PC-9 (cell line): ENCODE measurements at regions not wholly inside any gene's neighbourhood (a gene's known extent, or its start where the extent isn't known, plus 50 kb on each side); places are given as distances from the start of the nearest gene placed in this dataset.

Experiments
- BruUV-seq: library from RNA; stranded (reverse); fragments of 400-500 nt; replicated peaks from 2 replicates; lab custom pipeline; 2021; lab: Mats Ljungman, UMichigan
- CTCF ChIA-PET: fragments of 300-600 bp; sonication (Branson Sonifier 250); formaldehyde crosslinking; loops from one replicate; lab custom pipeline; 2022; ENCODE audit warnings: antibody characterized with exemption; lab: Charles Lee
- POLR2A ChIA-PET: fragments of 300-600 bp; sonication (Branson Sonifier 250); formaldehyde crosslinking; loops from one replicate; lab custom pipeline; 2022; ENCODE audit warnings: antibody characterized with exemption; ENCODE audit not compliant: unreplicated experiment; lab: Charles Lee
- DNase-seq, 2 experiments: peaks; one replicate each; pipeline versions ENCODE4 v3.0.0 to v3.0.0-alpha.2; 2015 to 2022; ENCODE audit warnings: mixed read lengths in 1 of 2
- H2AFZ ChIP-seq: fragments of 200-600 bp; sonication (generic); 2 replicates; pipeline ENCODE4 v1.8.1; 2017; ENCODE audit warnings: antibody characterized with exemption
- H3F3A ChIP-seq: fragments of 200-600 bp; sonication (generic); 2 replicates; pipeline ENCODE4 v1.8.1; 2017; ENCODE audit warnings: antibody characterized with exemption, mild to moderate bottlenecking, low read depth; ENCODE audit not compliant: insufficient read depth
- H3K27ac ChIP-seq: fragments of 200-600 bp; sonication (generic); 2 replicates; pipeline ENCODE4 v1.6.1; 2016; ENCODE audit warnings: mixed run types
- H3K27me3 ChIP-seq: fragments of 200-600 bp; sonication (generic); 2 replicates; pipeline ENCODE4 v1.6.1; 2016; ENCODE audit warnings: low read depth, mixed run types; ENCODE audit not compliant: insufficient read depth
- H3K36me3 ChIP-seq: fragments of 200-600 bp; sonication (generic); 2 replicates; pipeline ENCODE4 v1.6.1; 2016; ENCODE audit warnings: low read depth, mixed run types
- H3K4me1 ChIP-seq: fragments of 200-600 bp; sonication (generic); replicated peaks from 2 replicates; pipeline ENCODE4 v1.6.1; 2016; ENCODE audit warnings: mixed run types; ENCODE audit not compliant: insufficient read depth
- H3K4me2 ChIP-seq: fragments of 200-600 bp; sonication (generic); 2 replicates; pipeline ENCODE4 v1.6.1; 2017; ENCODE audit warnings: mixed run types
- H3K4me3 ChIP-seq: fragments of 200-600 bp; sonication (generic); 2 replicates; pipeline ENCODE4 v1.6.1; 2016; ENCODE audit warnings: mixed run types
- H3K79me2 ChIP-seq: fragments of 200-600 bp; sonication (generic); 2 replicates; pipeline ENCODE4 v1.6.1; 2017; ENCODE audit warnings: low read depth, mixed run types
- H3K9me2 ChIP-seq: fragments of 200-600 bp; sonication (generic); 2 replicates; pipeline ENCODE4 v1.8.1; 2017; ENCODE audit warnings: mild to moderate bottlenecking; ENCODE audit not compliant: insufficient read depth
- H3K9me3 ChIP-seq: fragments of 200-600 bp; sonication (generic); 2 replicates; pipeline ENCODE4 v1.8.1; 2016; ENCODE audit warnings: low read depth; ENCODE audit not compliant: insufficient read depth
- H4K20me1 ChIP-seq: fragments of 200-600 bp; sonication (generic); 2 replicates; pipeline ENCODE4 v1.8.1; 2017; ENCODE audit not compliant: insufficient read depth
- EZH2 ChIP-seq: fragments of 200-600 bp; sonication (generic); IDR thresholded peaks from 2 replicates; pipeline ENCODE4 v1.8.0; 2017; ENCODE audit warnings: antibody characterized with exemption, low read depth
- intact Hi-C: fragments of 100-400 bp; cut with micrococcal nuclease; formaldehyde crosslinking; loops from one replicate; pipeline ENCODE4 v1.10.0; 2022; ENCODE audit not compliant: unreplicated experiment
- TF ChIP-seq, protein P1 (sequence below): fragments of 200-600 bp; sonication (generic); conservative IDR thresholded peaks from 2 replicates; pipeline ENCODE4 v1.6.1; 2017; ENCODE audit warnings: mixed run types, antibody characterized with exemption, mild to moderate bottlenecking, moderate library complexity

DNA sequence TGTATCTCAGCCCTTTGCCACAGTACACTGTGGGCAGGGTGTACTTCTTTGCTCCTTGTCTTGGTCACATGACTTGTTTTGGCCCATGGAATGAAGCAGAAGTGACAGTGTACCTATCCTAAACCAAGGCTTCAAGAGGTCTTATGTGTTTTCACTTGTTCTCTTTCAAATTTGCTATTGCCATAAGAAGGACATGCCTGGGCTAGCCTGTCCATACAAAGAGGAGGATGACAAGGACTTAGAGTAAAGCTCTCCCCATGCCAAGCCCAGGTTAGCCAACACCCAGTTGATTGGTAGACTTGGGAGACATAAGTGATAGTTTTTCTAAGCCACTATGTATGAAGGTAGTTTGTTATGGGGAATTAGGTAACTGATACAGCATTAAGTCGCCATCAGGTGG is 141.1 kb upstream of the MID1 start:
- no TSS peak for BruUV-seq
- Histone ChIP-seq H3K79me2 (no peaks in the 10 kb centered on the region), H3K4me1 (no peaks in the 10 kb centered on the region), H4K20me1 (no peaks in the 10 kb centered on the region), H2AFZ (no peak overlapping the region), H3F3A (no peaks in the 10 kb centered on the region), H3K27ac (no peak overlapping the region), H3K4me2 (no peak overlapping the region), H3K9me3 (no peaks in the 10 kb centered on the region), H3K4me3 (no peak overlapping the region), H3K36me3 (no peaks in the 10 kb centered on the region), H3K9me2 (no peaks in the 10 kb centered on the region), H3K27me3 (no peaks in the 10 kb centered on the region)
- no peak for DNase-seq
- intact Hi-C loops: no loop called here
- no peak for TF ChIP-seq EZH2
- TF ChIP-seq, protein P1, sequence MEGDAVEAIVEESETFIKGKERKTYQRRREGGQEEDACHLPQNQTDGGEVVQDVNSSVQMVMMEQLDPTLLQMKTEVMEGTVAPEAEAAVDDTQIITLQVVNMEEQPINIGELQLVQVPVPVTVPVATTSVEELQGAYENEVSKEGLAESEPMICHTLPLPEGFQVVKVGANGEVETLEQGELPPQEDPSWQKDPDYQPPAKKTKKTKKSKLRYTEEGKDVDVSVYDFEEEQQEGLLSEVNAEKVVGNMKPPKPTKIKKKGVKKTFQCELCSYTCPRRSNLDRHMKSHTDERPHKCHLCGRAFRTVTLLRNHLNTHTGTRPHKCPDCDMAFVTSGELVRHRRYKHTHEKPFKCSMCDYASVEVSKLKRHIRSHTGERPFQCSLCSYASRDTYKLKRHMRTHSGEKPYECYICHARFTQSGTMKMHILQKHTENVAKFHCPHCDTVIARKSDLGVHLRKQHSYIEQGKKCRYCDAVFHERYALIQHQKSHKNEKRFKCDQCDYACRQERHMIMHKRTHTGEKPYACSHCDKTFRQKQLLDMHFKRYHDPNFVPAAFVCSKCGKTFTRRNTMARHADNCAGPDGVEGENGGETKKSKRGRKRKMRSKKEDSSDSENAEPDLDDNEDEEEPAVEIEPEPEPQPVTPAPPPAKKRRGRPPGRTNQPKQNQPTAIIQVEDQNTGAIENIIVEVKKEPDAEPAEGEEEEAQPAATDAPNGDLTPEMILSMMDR: no peak
- POLR2A ChIA-PET: no interaction called here
- CTCF ChIA-PET: no interaction called here

DNA sequence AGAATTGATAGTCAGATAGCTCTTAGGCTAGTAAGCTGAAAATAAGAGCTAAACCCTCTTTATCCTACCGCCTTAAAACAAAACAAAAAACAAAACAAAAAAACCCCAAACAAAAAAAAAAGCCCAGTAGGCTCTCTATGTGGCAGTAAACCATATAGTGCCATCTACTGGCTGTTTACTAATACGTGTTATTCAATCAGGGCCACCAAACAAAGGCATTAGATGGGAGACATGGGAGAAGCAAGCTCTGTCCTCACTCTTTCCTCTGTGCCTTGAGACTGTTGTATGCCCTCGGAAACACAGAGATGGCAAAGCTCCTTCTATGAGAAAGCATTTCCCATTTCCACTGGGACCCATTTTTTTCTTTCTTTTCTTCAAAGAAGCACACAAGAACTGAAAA is 148.8 kb upstream of the MID1 start:
- no peaks in the 10 kb centered on the region for H3K27me3 ChIP-seq
- POLR2A ChIA-PET: no interaction called here
- H3F3A ChIP-seq: no peaks in the 10 kb centered on the region
- H4K20me1 ChIP-seq: no peaks in the 10 kb centered on the region
- intact Hi-C loops: loop anchor here (2.0 to 5.0 kb wide), 2 partner anchors 46 to 577 kb away; no protein-coding TSS in a partner anchor
- no peak for TF ChIP-seq EZH2
- TF ChIP-seq, protein P1: peak; percentile 60
- H2AFZ ChIP-seq: no peak overlapping the region
- H3K4me2 ChIP-seq: no peak overlapping the region
- no peak overlapping the region for H3K27ac ChIP-seq
- DNase-seq: no peak
- H3K4me3 ChIP-seq: no peak overlapping the region
- H3K9me3 ChIP-seq: no peaks in the 10 kb centered on the region
- BruUV-seq: no TSS peak
- CTCF ChIA-PET: interaction anchor here (0.6 kb wide), 2 partner anchors 50 to 1303 kb away, joined by 3 to 5 read pairs; no protein-coding TSS in a partner anchor
- no peaks in the 10 kb centered on the region for H3K4me1 ChIP-seq
- H3K36me3 ChIP-seq: no peaks in the 10 kb centered on the region
- H3K9me2 ChIP-seq: no peaks in the 10 kb centered on the region
- no peaks in the 10 kb centered on the region for H3K79me2 ChIP-seq

DNA sequence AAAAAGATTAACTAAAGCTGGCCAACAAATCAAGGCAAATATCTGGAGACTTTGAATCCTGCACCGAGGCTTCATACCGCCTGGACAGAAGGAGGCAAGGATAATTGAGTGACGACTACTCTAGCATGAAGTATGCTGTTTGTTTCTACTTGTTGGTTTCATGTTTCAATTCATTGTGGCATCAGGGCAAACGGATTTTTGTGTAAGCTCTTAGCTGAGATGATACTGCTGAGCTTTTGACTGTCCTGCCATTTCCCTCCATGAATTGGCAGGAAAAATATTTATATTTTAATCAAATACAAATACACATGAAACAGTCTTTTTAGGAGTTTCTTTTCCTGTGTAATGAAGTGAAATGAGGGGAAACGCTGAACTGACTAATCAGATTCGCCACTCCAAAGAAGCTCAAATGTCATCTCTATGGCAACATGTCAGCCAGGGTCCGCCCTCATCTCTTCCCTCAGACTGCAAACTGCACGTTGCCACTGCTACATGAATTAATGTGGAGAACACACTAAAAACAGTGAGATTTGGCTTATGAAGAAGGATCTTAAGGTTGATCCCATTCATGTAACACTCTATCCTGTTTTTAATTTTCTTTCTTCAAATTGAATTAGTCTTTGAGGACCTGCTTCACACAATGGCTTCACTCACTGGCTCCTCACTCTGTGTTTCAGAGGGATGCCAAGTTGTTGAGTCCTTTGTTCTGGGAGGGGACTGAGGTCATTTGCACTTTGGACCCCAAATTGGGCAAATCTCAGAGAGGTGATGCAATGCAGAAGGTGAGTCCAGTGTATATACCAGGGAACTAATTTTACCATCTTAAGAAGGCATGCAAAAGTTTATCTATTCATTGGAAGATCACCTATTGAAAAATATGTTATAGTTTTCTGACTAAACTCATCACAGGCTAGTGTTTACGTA is 149.6 kb upstream of the MID1 start:
- Histone ChIP-seq H3K4me1 (no peaks in the 10 kb centered on the region), H2AFZ (no peak overlapping the region), H3K4me2 (no peak overlapping the region), H3K36me3 (no peaks in the 10 kb centered on the region), H3K27me3 (no peaks in the 10 kb centered on the region), H3K27ac (no peak overlapping the region), H3K4me3 (no peak overlapping the region), H3F3A (no peaks in the 10 kb centered on the region), H4K20me1 (no peaks in the 10 kb centered on the region), H3K9me3 (no peaks in the 10 kb centered on the region), H3K9me2 (no peaks in the 10 kb centered on the region), H3K79me2 (no peaks in the 10 kb centered on the region)
- no peak for TF ChIP-seq EZH2
- TF ChIP-seq, protein P1: no peak
- no TSS peak for BruUV-seq
- ChIA-PET CTCF (no interaction called here), POLR2A (no interaction called here)
- intact Hi-C loops: loop anchor here (2.0 to 5.0 kb wide), 2 partner anchors 47 to 578 kb away; no protein-coding TSS in a partner anchor
- DNase-seq: no peak
